Panc1 (cell line): ENCODE measurements at regions not wholly inside any gene's neighbourhood (a gene's known extent, or its start where the extent isn't known, plus 50 kb on each side); places are given as distances from the start of the nearest gene placed in this dataset.

Experiments used
- ATAC-seq: fragments of 200-7000 bp; cut with Tn5 transposase; 2 replicates; pipeline ENCODE4 v1.9.1; 2020; ENCODE audit warnings: mild to moderate bottlenecking, moderate library complexity
- BruUV-seq: library from RNA; stranded (reverse); fragments of 400-500 nt; replicated peaks from 2 replicates; lab custom pipeline; 2021; lab: Mats Ljungman, UMichigan
- CTCF ChIA-PET: fragments of 300-600 bp; sonication (Branson Sonifier 250); formaldehyde crosslinking; loops from one replicate; lab custom pipeline; 2022; ENCODE audit warnings: antibody characterized with exemption; lab: Charles Lee
- POLR2A ChIA-PET: fragments of 300-600 bp; sonication (Branson Sonifier 250); formaldehyde crosslinking; loops from one replicate; lab custom pipeline; 2022; ENCODE audit warnings: antibody characterized with exemption; lab: Charles Lee
- DNase-seq: peaks from one replicate; pipeline ENCODE4 v3.0.0-alpha.2; 2010; ENCODE audit warnings: low read depth, low spot score
- H3K27ac ChIP-seq: 2 replicates; pipeline ENCODE4 v1.5.1; 2011; ENCODE audit warnings: mild to moderate bottlenecking, low read length, inconsistent platforms
- H3K27me3 ChIP-seq: fragments of 200-500 bp; sonication (Bioruptor generic); 2 replicates; pipeline ENCODE4 v1.6.0; 2014; ENCODE audit warnings: low read length, inconsistent platforms; ENCODE audit not compliant: control insufficient read depth, insufficient read depth
- H3K36me3 ChIP-seq: fragments of 200-500 bp; sonication (Bioruptor generic); 2 replicates; pipeline ENCODE4 v1.5.1; 2014; ENCODE audit warnings: inconsistent platforms, mild to moderate bottlenecking, low read length, moderate library complexity; ENCODE audit not compliant: control insufficient read depth, insufficient read depth
- H3K4me1 ChIP-seq: 2 replicates; pipeline ENCODE4 v1.5.1; 2011; ENCODE audit warnings: inconsistent platforms, mild to moderate bottlenecking, low read length, moderate library complexity; ENCODE audit not compliant: control insufficient read depth, insufficient read depth
- H3K4me3 ChIP-seq, 2 experiments: 2 replicates each; pipeline ENCODE4 v1.5.1; 2011 to 2012; ENCODE audit warnings: low read depth in 2 of 2, low read length in 2 of 2, mild to moderate bottlenecking in 2 of 2, inconsistent platforms in 1 of 2, moderate library complexity in 1 of 2
- H3K9me3 ChIP-seq: fragments of 200-500 bp; sonication (Bioruptor generic); 2 replicates; pipeline ENCODE4 v1.5.1; 2014; ENCODE audit warnings: low read depth, mild to moderate bottlenecking, inconsistent platforms, low read length, moderate library complexity; ENCODE audit not compliant: control insufficient read depth, insufficient read depth
- POLR2AphosphoS5 ChIP-seq: IDR thresholded peaks from 2 replicates; pipeline ENCODE4 v1.6.1; 2012; ENCODE audit warnings: mild to moderate bottlenecking, low read depth, low read length, moderate library complexity
- SIN3A ChIP-seq: IDR thresholded peaks from 2 replicates; pipeline ENCODE4 v1.6.1; 2012; ENCODE audit warnings: low read depth, mild to moderate bottlenecking, low read length, moderate library complexity, borderline replicate concordance; ENCODE audit not compliant: insufficient read depth
- TCF7L2 ChIP-seq: IDR thresholded peaks from 2 replicates; pipeline ENCODE4 v1.6.1; 2011; ENCODE audit warnings: mild to moderate bottlenecking, low read depth, low read length, inconsistent platforms
- in situ Hi-C: cut with HindIII; loops from 2 replicates; pipeline ENCODE4 v1.10.0; 2016; ENCODE audit warnings: low sequenced_read_pairs, low pct_unique_long_range_greater_than_20kb
- intact Hi-C: fragments of 100-400 bp; cut with micrococcal nuclease; formaldehyde crosslinking; loops from one replicate; pipeline ENCODE4 v1.10.0; 2022; ENCODE audit not compliant: unreplicated experiment
- TF ChIP-seq, protein P1 (sequence below), 2 experiments: IDR thresholded peaks; 2 replicates each; pipeline ENCODE4 v1.6.1; 2011 to 2012; ENCODE audit warnings: low read depth in 2 of 2, control low read depth in 1 of 2, low read length in 1 of 2, mild to moderate bottlenecking in 1 of 2, moderate library complexity in 1 of 2; ENCODE audit not compliant: insufficient read depth in 1 of 2
- TF ChIP-seq, protein P2 (sequence below): fragments of 450-650 bp; IDR thresholded peaks from 2 replicates; pipeline ENCODE4 v1.5.1; 2017; ENCODE audit warnings: mild to moderate bottlenecking

DNA sequence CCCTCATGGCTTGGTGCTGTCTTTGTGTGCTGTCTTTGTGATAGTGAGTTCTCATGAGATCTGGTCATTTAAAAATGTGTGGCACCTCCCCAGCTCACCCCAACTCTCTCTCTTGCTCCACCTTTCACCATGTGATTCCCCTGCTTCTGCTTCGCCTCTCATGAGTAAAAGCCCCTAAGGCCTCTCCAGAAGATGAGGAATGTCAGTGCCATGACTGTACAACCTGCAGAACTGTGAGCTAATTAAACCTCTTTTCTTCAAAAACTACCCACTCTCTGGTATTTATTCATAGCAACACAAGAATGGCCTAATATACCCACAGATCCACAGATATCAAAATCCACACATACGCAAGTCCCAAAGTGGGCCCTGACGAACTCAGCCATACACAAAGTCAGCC, 88.9 kb upstream of the PPP2R5A start:
- Histone ChIP-seq H3K27ac (no peak overlapping the region), H3K9me3 (no peaks in the 10 kb centered on the region), H3K4me3 (no peak overlapping the region), H3K36me3 (no peaks in the 10 kb centered on the region), H3K27me3 (no peaks in the 10 kb centered on the region), H3K4me1 (no peaks in the 10 kb centered on the region)
- ATAC-seq (no peak), DNase-seq (no peak)
- BruUV-seq = no TSS peak
- in situ Hi-C loops (no loop called here), intact Hi-C loops (no loop called here)
- ChIA-PET CTCF (no interaction called here), POLR2A (no interaction called here)
- TF ChIP-seq TCF7L2 (no peak), SIN3A (no peak), POLR2AphosphoS5 (no peak)
- TF ChIP-seq, protein P1, sequence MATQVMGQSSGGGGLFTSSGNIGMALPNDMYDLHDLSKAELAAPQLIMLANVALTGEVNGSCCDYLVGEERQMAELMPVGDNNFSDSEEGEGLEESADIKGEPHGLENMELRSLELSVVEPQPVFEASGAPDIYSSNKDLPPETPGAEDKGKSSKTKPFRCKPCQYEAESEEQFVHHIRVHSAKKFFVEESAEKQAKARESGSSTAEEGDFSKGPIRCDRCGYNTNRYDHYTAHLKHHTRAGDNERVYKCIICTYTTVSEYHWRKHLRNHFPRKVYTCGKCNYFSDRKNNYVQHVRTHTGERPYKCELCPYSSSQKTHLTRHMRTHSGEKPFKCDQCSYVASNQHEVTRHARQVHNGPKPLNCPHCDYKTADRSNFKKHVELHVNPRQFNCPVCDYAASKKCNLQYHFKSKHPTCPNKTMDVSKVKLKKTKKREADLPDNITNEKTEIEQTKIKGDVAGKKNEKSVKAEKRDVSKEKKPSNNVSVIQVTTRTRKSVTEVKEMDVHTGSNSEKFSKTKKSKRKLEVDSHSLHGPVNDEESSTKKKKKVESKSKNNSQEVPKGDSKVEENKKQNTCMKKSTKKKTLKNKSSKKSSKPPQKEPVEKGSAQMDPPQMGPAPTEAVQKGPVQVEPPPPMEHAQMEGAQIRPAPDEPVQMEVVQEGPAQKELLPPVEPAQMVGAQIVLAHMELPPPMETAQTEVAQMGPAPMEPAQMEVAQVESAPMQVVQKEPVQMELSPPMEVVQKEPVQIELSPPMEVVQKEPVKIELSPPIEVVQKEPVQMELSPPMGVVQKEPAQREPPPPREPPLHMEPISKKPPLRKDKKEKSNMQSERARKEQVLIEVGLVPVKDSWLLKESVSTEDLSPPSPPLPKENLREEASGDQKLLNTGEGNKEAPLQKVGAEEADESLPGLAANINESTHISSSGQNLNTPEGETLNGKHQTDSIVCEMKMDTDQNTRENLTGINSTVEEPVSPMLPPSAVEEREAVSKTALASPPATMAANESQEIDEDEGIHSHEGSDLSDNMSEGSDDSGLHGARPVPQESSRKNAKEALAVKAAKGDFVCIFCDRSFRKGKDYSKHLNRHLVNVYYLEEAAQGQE (IDR thresholded peaks at IDR 0.05; ENCODE audit: insufficient read depth in 1 of 2, low read depth in 2 of 2, low read length in 1 of 2) = no peak
- TF ChIP-seq, protein P2, sequence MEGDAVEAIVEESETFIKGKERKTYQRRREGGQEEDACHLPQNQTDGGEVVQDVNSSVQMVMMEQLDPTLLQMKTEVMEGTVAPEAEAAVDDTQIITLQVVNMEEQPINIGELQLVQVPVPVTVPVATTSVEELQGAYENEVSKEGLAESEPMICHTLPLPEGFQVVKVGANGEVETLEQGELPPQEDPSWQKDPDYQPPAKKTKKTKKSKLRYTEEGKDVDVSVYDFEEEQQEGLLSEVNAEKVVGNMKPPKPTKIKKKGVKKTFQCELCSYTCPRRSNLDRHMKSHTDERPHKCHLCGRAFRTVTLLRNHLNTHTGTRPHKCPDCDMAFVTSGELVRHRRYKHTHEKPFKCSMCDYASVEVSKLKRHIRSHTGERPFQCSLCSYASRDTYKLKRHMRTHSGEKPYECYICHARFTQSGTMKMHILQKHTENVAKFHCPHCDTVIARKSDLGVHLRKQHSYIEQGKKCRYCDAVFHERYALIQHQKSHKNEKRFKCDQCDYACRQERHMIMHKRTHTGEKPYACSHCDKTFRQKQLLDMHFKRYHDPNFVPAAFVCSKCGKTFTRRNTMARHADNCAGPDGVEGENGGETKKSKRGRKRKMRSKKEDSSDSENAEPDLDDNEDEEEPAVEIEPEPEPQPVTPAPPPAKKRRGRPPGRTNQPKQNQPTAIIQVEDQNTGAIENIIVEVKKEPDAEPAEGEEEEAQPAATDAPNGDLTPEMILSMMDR = no peak

DNA sequence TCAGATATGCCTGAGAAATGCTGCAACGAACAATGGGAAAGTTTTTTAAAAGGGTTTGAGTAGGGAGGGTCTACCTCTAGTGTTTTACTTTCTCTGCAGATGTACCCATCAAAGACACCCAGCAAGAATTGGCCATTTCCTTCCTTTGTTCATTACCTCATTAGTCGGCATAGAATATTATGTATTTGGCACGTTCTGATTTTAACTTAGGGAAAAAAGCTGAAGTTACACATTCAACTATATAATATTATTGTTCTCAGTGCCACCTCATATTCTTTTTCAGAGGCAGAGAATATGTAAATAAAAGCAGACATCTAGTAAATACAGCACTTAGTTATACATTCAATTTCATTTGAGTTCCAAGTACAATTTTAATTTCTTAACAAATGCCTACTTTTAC, 83.7 kb upstream of the PPP2R5A start:
- intact Hi-C loops (no loop called here), in situ Hi-C loops (no loop called here)
- Histone ChIP-seq H3K27ac (no peak overlapping the region), H3K4me1 (no peaks in the 10 kb centered on the region), H3K27me3 (no peaks in the 10 kb centered on the region), H3K4me3 (no peak overlapping the region), H3K36me3 (no peaks in the 10 kb centered on the region), H3K9me3 (no peaks in the 10 kb centered on the region)
- no peak for ATAC-seq
- no peak for TF ChIP-seq SIN3A
- no peak for TF ChIP-seq TCF7L2
- TF ChIP-seq, protein P2 = no peak
- no peak for TF ChIP-seq POLR2AphosphoS5
- TF ChIP-seq, protein P1 (IDR thresholded peaks at IDR 0.05; ENCODE audit: insufficient read depth in 1 of 2, low read depth in 2 of 2, low read length in 1 of 2) = no peak
- DNase-seq = no peak
- CTCF ChIA-PET = no interaction called here
- POLR2A ChIA-PET = no interaction called here
- BruUV-seq = no TSS peak
